ENCODE measurements at regions not wholly inside any gene's neighbourhood (a gene's known extent, or its start where the extent isn't known, plus 50 kb on each side); places are given as distances from the start of the nearest gene placed in this dataset.

DNA sequence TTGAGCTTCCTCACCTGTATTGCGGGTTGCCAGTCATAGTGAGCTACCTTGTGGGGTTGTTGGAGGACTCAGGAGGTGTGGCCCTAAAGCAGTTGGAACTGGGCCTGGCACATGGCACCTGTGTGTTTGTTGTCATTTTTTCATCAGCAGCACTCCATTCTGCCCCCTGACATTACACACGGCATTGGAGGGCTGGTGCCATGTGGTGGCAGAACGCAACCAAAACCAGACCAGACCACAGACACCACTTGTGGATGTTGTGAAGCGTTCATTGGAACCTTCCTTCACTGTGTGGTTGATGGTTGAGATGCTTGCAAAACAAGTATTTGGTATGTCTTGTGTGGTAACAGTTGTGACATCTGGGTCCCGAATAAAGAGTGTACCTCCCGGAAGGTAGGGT, 113.2 kb upstream of the ERCC6L2 start:
- RAD21 ChIA-PET (ENCODE audit: low non-redundant PET in 1 of 2, low total read pairs in 2 of 2, uncharacterized antibody in 2 of 2, unreplicated experiment in 2 of 2): no interaction called here
- ATAC-seq: no peak
- no peak overlapping the region for H3K9ac ChIP-seq (ENCODE audit: low read length)
- no TSS peak for BruUV-seq (replicated peaks)
- POLR2A ChIA-PET: no interaction called here
- no peaks in the 10 kb centered on the region for H3K9me3 ChIP-seq (ENCODE audit: control insufficient read depth in 1 of 2, insufficient read depth in 1 of 2, low read depth in 1 of 2, low read length in 2 of 2)
- CTCF ChIA-PET: no interaction called here
- H3K36me3 ChIP-seq (ENCODE audit: control insufficient read depth in 1 of 2, insufficient read depth in 2 of 2, low read length in 2 of 2): no peaks in the 10 kb centered on the region
- no peaks in the 10 kb centered on the region for H3K9me2 ChIP-seq (ENCODE audit: insufficient read depth)
- intact Hi-C loops (cut with micrococcal nuclease): no loop called here
- H3K4me3 ChIP-seq (replicated peaks in 1 of 2; ENCODE audit: low read depth in 1 of 2, low read length in 2 of 2): no peak overlapping the region
- no peaks in the 10 kb centered on the region for H3K4me1 ChIP-seq (ENCODE audit: control insufficient read depth in 1 of 2, insufficient read depth in 2 of 2, low read length in 2 of 2)
- no peak overlapping the region for H2AFZ ChIP-seq (ENCODE audit: low read depth, low read length, poor library complexity, severe bottlenecking)
- no peaks in the 10 kb centered on the region for H3K27me3 ChIP-seq (ENCODE audit: insufficient read depth, low read length)
- H3K79me2 ChIP-seq (ENCODE audit: insufficient read depth, low read length): no peaks in the 10 kb centered on the region
- TF ChIP-seq, protein P1, sequence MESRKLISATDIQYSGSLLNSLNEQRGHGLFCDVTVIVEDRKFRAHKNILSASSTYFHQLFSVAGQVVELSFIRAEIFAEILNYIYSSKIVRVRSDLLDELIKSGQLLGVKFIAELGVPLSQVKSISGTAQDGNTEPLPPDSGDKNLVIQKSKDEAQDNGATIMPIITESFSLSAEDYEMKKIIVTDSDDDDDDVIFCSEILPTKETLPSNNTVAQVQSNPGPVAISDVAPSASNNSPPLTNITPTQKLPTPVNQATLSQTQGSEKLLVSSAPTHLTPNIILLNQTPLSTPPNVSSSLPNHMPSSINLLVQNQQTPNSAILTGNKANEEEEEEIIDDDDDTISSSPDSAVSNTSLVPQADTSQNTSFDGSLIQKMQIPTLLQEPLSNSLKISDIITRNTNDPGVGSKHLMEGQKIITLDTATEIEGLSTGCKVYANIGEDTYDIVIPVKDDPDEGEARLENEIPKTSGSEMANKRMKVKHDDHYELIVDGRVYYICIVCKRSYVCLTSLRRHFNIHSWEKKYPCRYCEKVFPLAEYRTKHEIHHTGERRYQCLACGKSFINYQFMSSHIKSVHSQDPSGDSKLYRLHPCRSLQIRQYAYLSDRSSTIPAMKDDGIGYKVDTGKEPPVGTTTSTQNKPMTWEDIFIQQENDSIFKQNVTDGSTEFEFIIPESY (IDR thresholded peaks at IDR 0.05; ENCODE audit: extremely low read depth, insufficient replicate concordance, low read length): no peak
- TF ChIP-seq, protein P2, sequence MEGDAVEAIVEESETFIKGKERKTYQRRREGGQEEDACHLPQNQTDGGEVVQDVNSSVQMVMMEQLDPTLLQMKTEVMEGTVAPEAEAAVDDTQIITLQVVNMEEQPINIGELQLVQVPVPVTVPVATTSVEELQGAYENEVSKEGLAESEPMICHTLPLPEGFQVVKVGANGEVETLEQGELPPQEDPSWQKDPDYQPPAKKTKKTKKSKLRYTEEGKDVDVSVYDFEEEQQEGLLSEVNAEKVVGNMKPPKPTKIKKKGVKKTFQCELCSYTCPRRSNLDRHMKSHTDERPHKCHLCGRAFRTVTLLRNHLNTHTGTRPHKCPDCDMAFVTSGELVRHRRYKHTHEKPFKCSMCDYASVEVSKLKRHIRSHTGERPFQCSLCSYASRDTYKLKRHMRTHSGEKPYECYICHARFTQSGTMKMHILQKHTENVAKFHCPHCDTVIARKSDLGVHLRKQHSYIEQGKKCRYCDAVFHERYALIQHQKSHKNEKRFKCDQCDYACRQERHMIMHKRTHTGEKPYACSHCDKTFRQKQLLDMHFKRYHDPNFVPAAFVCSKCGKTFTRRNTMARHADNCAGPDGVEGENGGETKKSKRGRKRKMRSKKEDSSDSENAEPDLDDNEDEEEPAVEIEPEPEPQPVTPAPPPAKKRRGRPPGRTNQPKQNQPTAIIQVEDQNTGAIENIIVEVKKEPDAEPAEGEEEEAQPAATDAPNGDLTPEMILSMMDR (IDR thresholded peaks at IDR 0.05 in 2 of 3, conservative IDR thresholded peaks at IDR 0.05 in 1 of 3; ENCODE audit: borderline replicate concordance in 1 of 3, insufficient read depth in 1 of 3, low read depth in 2 of 3, low read length in 2 of 3): no peak
- TF ChIP-seq, protein P3, sequence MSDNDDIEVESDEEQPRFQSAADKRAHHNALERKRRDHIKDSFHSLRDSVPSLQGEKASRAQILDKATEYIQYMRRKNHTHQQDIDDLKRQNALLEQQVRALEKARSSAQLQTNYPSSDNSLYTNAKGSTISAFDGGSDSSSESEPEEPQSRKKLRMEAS (IDR thresholded peaks at IDR 0.05): no peak
- no peak for TF ChIP-seq CEBPB (IDR thresholded peaks at IDR 0.05; ENCODE audit: low read depth)
- TF ChIP-seq EZH2phosphoT487 (IDR thresholded peaks at IDR 0.05; ENCODE audit: borderline replicate concordance): no peak
- TF ChIP-seq TCF7L2 (IDR thresholded peaks at IDR 0.05; ENCODE audit: borderline replicate concordance, extremely low read depth, insufficient read depth, insufficient read length): no peak
- TF ChIP-seq, protein P4, sequence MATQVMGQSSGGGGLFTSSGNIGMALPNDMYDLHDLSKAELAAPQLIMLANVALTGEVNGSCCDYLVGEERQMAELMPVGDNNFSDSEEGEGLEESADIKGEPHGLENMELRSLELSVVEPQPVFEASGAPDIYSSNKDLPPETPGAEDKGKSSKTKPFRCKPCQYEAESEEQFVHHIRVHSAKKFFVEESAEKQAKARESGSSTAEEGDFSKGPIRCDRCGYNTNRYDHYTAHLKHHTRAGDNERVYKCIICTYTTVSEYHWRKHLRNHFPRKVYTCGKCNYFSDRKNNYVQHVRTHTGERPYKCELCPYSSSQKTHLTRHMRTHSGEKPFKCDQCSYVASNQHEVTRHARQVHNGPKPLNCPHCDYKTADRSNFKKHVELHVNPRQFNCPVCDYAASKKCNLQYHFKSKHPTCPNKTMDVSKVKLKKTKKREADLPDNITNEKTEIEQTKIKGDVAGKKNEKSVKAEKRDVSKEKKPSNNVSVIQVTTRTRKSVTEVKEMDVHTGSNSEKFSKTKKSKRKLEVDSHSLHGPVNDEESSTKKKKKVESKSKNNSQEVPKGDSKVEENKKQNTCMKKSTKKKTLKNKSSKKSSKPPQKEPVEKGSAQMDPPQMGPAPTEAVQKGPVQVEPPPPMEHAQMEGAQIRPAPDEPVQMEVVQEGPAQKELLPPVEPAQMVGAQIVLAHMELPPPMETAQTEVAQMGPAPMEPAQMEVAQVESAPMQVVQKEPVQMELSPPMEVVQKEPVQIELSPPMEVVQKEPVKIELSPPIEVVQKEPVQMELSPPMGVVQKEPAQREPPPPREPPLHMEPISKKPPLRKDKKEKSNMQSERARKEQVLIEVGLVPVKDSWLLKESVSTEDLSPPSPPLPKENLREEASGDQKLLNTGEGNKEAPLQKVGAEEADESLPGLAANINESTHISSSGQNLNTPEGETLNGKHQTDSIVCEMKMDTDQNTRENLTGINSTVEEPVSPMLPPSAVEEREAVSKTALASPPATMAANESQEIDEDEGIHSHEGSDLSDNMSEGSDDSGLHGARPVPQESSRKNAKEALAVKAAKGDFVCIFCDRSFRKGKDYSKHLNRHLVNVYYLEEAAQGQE (IDR thresholded peaks at IDR 0.05; ENCODE audit: low read depth): no peak
- TF ChIP-seq EGR1 (IDR thresholded peaks at IDR 0.05; ENCODE audit: low read depth): no peak
- TF ChIP-seq EZH2 (IDR thresholded peaks at IDR 0.05): no peak
- TF ChIP-seq RAD21 (IDR thresholded peaks at IDR 0.05; ENCODE audit: low read depth): no peak
- TF ChIP-seq, protein P5, sequence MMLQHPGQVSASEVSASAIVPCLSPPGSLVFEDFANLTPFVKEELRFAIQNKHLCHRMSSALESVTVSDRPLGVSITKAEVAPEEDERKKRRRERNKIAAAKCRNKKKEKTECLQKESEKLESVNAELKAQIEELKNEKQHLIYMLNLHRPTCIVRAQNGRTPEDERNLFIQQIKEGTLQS (IDR thresholded peaks at IDR 0.05): no peak
- no peak for TF ChIP-seq ZNF274 (IDR thresholded peaks at IDR 0.05; ENCODE audit: low read depth, low read length)
- no peak for TF ChIP-seq ELF1 (IDR thresholded peaks at IDR 0.05; ENCODE audit: borderline replicate concordance, low read depth)
- DNase-seq (ENCODE audit: low read depth, low spot score): no peak
- H3K4me2 ChIP-seq (ENCODE audit: low read length): no peak overlapping the region
- no peaks in the 10 kb centered on the region for H4K20me1 ChIP-seq (ENCODE audit: insufficient read depth)
- H3K27ac ChIP-seq (ENCODE audit: low read depth, low read length): no peak overlapping the region
